SU-DHL-6 (cell line): ENCODE measurements at regions not wholly inside any gene's neighbourhood (a gene's known extent, or its start where the extent isn't known, plus 50 kb on each side); places are given as distances from the start of the nearest gene placed in this dataset.

ENCODE experiments used
- H2AFZ ChIP-seq: fragments of 200-600 bp; sonication (generic); 2 replicates; pipeline ENCODE4 v1.6.1; 2014; ENCODE audit warnings: low read depth, mild to moderate bottlenecking, moderate library complexity, mixed read lengths, antibody characterized with exemption, low read length; ENCODE audit not compliant: severe bottlenecking
- H3F3A ChIP-seq: fragments of 200-600 bp; shearing (Covaris generic); 2 replicates; pipeline ENCODE4 v1.6.0; 2016; ENCODE audit warnings: antibody characterized with exemption, mild to moderate bottlenecking; ENCODE audit not compliant: insufficient read depth
- H3K27ac ChIP-seq: fragments of 200-600 bp; sonication (generic); 2 replicates; pipeline ENCODE4 v1.5.1; 2016; ENCODE audit warnings: low read depth, mild to moderate bottlenecking, low read length, moderate library complexity, mixed read lengths
- H3K27me3 ChIP-seq: fragments of 200-600 bp; sonication (generic), shearing (Covaris generic); 2 replicates; pipeline ENCODE4 v1.6.0; 2014; ENCODE audit warnings: mild to moderate bottlenecking, low read length
- H3K36me3 ChIP-seq: fragments of 200-600 bp; sonication (generic); 2 replicates; pipeline ENCODE4 v1.6.1; 2014; ENCODE audit warnings: mild to moderate bottlenecking, low read length, mixed read lengths
- H3K4me2 ChIP-seq: fragments of 300-600, 200-600 bp; shearing (Covaris generic), sonication (generic); 2 replicates; pipeline ENCODE4 v1.6.0; 2014; ENCODE audit warnings: low read length, low read depth, mild to moderate bottlenecking; ENCODE audit not compliant: poor library complexity, severe bottlenecking
- H3K4me3 ChIP-seq: fragments of 200-600 bp; sonication (generic); 2 replicates; pipeline ENCODE4 v1.5.1; 2014; ENCODE audit warnings: antibody characterized with exemption, low read length, mild to moderate bottlenecking, mixed read lengths; ENCODE audit not compliant: insufficient read depth, poor library complexity, severe bottlenecking
- H3K79me2 ChIP-seq: fragments of 200-600 bp; sonication (generic); 2 replicates; pipeline ENCODE4 v1.6.1; 2014; ENCODE audit warnings: mild to moderate bottlenecking, low read length, moderate library complexity; ENCODE audit not compliant: insufficient read depth
- H3K9ac ChIP-seq: fragments of 200-600 bp; sonication (generic); 2 replicates; pipeline ENCODE4 v1.7.0; 2014; ENCODE audit warnings: mild to moderate bottlenecking, low read length
- H3K9me2 ChIP-seq: fragments of 200-600 bp; sonication (generic); replicated peaks from 2 replicates; pipeline ENCODE4 v1.6.1; 2014; ENCODE audit warnings: low read length; ENCODE audit not compliant: insufficient read depth
- H3K9me3 ChIP-seq: fragments of 200-600 bp; sonication (generic); 2 replicates; pipeline ENCODE4 v1.6.1; 2014; ENCODE audit warnings: low read length, mixed read lengths; ENCODE audit not compliant: insufficient read depth
- H4K20me1 ChIP-seq: fragments of 200-600 bp; sonication (generic); 2 replicates; pipeline ENCODE4 v1.6.1; 2014; ENCODE audit warnings: low read depth, mild to moderate bottlenecking, antibody characterized with exemption, low read length, moderate library complexity, mixed read lengths
- EZH2phosphoT487 ChIP-seq: fragments of 200-600 bp; sonication (generic), shearing (Covaris generic); conservative IDR thresholded peaks from 2 replicates; pipeline ENCODE4 v1.6.1; 2018; ENCODE audit warnings: mild to moderate bottlenecking, antibody characterized with exemption, low read length, moderate library complexity, mixed read lengths
- TF ChIP-seq, protein P1 (sequence below): fragments of 200-600 bp; sonication (generic); IDR thresholded peaks from one replicate; pipeline ENCODE4 v1.5.1; 2017; ENCODE audit warnings: antibody characterized with exemption, mild to moderate bottlenecking, low read length, moderate library complexity; ENCODE audit not compliant: insufficient read depth, poor library complexity, severe bottlenecking

DNA sequence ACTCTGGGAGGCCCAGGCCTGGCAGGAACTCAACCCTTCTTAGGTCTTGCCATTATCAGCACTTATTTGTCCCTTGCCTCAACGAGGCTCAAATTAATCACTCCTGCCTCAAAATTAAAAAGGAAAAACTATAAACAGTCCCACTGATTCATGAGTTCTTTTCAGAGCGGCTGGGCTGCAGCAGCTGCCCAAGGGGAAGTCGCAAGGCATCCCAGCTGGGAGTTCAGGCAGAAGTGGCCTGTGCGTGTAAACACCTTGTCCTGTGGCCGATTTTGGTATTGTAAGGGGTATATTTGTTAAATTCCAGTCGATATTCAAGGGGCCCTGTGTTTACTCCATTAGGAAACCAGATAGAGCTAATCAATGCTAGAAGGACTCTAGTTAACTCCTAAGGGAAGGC lies 213.9 kb upstream of the CADM1 start:
- Histone ChIP-seq H2AFZ (no peak overlapping the region), H3K9me3 (no peaks in the 10 kb centered on the region), H3K9ac (no peak overlapping the region), H3K4me3 (no peak overlapping the region), H3F3A (no peaks in the 10 kb centered on the region), H3K27ac (no peak overlapping the region), H3K4me2 (no peak overlapping the region), H4K20me1 (no peaks in the 10 kb centered on the region), H3K36me3 (no peaks in the 10 kb centered on the region), H3K9me2 (no peaks in the 10 kb centered on the region), H3K27me3 (no peaks in the 10 kb centered on the region), H3K79me2 (no peaks in the 10 kb centered on the region)
- no peak for TF ChIP-seq EZH2phosphoT487
- TF ChIP-seq, protein P1, sequence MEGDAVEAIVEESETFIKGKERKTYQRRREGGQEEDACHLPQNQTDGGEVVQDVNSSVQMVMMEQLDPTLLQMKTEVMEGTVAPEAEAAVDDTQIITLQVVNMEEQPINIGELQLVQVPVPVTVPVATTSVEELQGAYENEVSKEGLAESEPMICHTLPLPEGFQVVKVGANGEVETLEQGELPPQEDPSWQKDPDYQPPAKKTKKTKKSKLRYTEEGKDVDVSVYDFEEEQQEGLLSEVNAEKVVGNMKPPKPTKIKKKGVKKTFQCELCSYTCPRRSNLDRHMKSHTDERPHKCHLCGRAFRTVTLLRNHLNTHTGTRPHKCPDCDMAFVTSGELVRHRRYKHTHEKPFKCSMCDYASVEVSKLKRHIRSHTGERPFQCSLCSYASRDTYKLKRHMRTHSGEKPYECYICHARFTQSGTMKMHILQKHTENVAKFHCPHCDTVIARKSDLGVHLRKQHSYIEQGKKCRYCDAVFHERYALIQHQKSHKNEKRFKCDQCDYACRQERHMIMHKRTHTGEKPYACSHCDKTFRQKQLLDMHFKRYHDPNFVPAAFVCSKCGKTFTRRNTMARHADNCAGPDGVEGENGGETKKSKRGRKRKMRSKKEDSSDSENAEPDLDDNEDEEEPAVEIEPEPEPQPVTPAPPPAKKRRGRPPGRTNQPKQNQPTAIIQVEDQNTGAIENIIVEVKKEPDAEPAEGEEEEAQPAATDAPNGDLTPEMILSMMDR, result no peak

DNA sequence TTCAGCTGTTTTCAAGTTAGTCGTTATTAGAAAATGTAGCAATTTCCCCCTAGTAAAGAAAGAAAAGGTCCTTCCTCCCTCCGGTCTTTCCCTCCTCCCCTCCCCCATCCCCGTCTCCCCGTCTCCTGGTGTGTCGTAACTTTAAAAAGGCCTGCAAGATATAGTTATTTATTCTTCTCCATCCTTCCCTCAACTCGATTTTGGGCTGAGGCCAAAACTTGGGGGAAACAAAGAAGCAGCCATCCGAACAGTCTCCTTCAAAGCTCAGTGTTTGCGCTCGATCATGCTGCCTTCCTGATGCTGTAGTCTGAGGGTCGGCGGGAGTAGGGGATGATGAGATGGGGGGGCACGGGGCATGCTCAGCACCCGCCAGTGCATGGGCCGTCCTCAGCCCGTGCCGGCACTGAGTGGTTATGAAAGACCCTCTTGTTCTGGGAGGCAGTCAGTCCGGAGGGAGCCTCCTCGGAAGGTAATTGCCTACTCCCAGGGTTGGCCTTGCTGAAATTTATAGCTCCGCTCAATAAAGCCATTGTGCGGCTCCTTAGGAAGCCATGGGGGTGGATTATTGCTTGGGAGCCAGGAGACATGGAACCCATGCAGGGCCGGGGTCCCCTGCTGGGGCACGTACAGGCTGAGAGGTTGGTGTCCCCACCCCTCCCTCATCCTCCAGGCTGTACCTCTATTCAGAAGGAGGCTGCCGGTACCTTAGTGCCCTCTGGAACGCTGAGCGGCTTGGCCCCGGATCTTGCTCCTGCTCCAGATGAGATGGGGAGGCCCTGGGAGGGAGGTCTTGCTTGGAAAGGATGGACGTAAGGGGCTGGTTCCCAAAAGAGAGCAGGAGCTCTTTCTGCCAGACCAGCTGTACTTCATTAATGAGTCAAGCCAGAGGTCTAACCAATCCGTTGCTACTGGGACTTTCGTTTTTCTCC lies 212.7 kb upstream of the CADM1 start:
- no peaks in the 10 kb centered on the region for H3F3A ChIP-seq
- H3K27me3 ChIP-seq, result no peaks in the 10 kb centered on the region
- no peaks in the 10 kb centered on the region for H3K9me2 ChIP-seq
- no peak overlapping the region for H3K4me2 ChIP-seq
- H3K36me3 ChIP-seq, result no peaks in the 10 kb centered on the region
- TF ChIP-seq, protein P1, result no peak
- no peak for TF ChIP-seq EZH2phosphoT487
- H3K9ac ChIP-seq, result no peak overlapping the region
- H3K9me3 ChIP-seq, result no peaks in the 10 kb centered on the region
- H3K4me3 ChIP-seq, result no peak overlapping the region
- no peak overlapping the region for H2AFZ ChIP-seq
- no peaks in the 10 kb centered on the region for H4K20me1 ChIP-seq
- no peak overlapping the region for H3K27ac ChIP-seq
- H3K79me2 ChIP-seq, result no peaks in the 10 kb centered on the region

DNA sequence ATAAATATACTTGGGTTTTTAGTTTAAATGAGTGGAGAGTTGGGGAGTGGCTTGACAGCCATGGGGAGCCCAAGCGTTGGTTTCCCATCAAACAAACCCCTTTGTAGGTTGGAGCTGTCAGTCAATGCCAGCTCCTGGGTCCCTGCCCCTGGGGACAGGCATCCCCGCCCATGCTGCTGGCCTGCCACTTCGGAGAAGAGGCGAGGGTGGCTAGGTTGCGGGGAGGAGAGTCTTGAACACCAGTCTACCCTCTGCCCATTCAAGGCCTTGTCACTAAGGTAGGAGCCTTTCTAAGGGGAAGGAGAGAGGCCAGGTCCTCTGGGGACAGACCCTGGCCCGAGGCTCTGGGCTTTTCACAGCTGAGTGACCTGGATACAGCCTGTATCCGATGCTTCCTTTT lies 211.9 kb upstream of the CADM1 start:
- H2AFZ ChIP-seq, result no peak overlapping the region
- no peaks in the 10 kb centered on the region for H3K79me2 ChIP-seq
- TF ChIP-seq EZH2phosphoT487, result no peak
- TF ChIP-seq, protein P1, result no peak
- no peaks in the 10 kb centered on the region for H3K36me3 ChIP-seq
- no peaks in the 10 kb centered on the region for H3F3A ChIP-seq
- H3K27ac ChIP-seq, result no peak overlapping the region
- no peaks in the 10 kb centered on the region for H3K9me2 ChIP-seq
- H4K20me1 ChIP-seq, result no peaks in the 10 kb centered on the region
- no peak overlapping the region for H3K4me3 ChIP-seq
- no peaks in the 10 kb centered on the region for H3K27me3 ChIP-seq
- no peak overlapping the region for H3K9ac ChIP-seq
- no peak overlapping the region for H3K4me2 ChIP-seq
- H3K9me3 ChIP-seq, result no peaks in the 10 kb centered on the region
